Occipital lobe (tissue), 1 donor: ENCODE measurements at regions not wholly inside any gene's neighbourhood (a gene's known extent, or its start where the extent isn't known, plus 50 kb on each side); places are given as distances from the start of the nearest gene placed in this dataset.
"Not testable (repeated sequence)": the region's sequence is repeated elsewhere in the genome, so short reads cannot be mapped to it uniquely, and the experiment has no call there.

Source experiments
- DNase-seq: peaks from one replicate; lab custom pipeline; 2025; lab: John Stamatoyannopoulos, UW

- no peak for DNase-seq
Measured at GRCh38 chr5:136482206-136482605, 116.9 kb upstream of the TRPC7 start.

- DNase-seq = no peak
Measured at GRCh38 chr5:136474466-136474865, 109.1 kb upstream of the TRPC7 start.

- no peak for DNase-seq
Measured at GRCh38 chr5:136467632-136468031, 102.3 kb upstream of the TRPC7 start.

GRCh38 chr5:136466041-136466415, 100.7 kb upstream of the TRPC7 start:
- no peak for DNase-seq

- no peak for DNase-seq
Measured at GRCh38 chr5:136458481-136458880, 93.1 kb upstream of the TRPC7 start.

- peak; percentile 4 for DNase-seq
Measured at GRCh38 chr5:136457390-136458013, 92.2 kb upstream of the TRPC7 start.

GRCh38 chr5:136455409-136455808, 90.1 kb upstream of the TRPC7 start:
- no peak for DNase-seq

GRCh38 chr5:136453986-136454758, 88.8 kb upstream of the TRPC7 start:
- no peak for DNase-seq

- no peak for DNase-seq
Measured at GRCh38 chr5:136453199-136453598, 87.9 kb upstream of the TRPC7 start.

- DNase-seq = not testable (repeated sequence)
Measured at GRCh38 chr5:136447576-136447975, 82.2 kb upstream of the TRPC7 start.

- DNase-seq = no peak
Measured at GRCh38 chr5:136446565-136446964, 81.2 kb upstream of the TRPC7 start.

GRCh38 chr5:136444099-136444498, 78.8 kb upstream of the TRPC7 start:
- not testable (repeated sequence) for DNase-seq

GRCh38 chr5:136439367-136439766, 74.0 kb upstream of the TRPC7 start:
- DNase-seq = no peak

GRCh38 chr5:136435946-136436543, 70.7 kb upstream of the TRPC7 start:
- no peak for DNase-seq

- DNase-seq = no peak
Measured at GRCh38 chr5:136434795-136435194, 69.5 kb upstream of the TRPC7 start.

GRCh38 chr5:136432705-136433104, 67.4 kb upstream of the TRPC7 start:
- no peak for DNase-seq

- no peak for DNase-seq
Measured at GRCh38 chr5:136430081-136430480, 64.7 kb upstream of the TRPC7 start.

GRCh38 chr5:136427426-136427825, 62.1 kb upstream of the TRPC7 start:
- DNase-seq = no peak

- DNase-seq = no peak
Measured at GRCh38 chr5:136425921-136426320, 60.6 kb upstream of the TRPC7 start.

- peak; percentile 9 for DNase-seq
Measured at GRCh38 chr5:136424835-136425584, 59.7 kb upstream of the TRPC7 start.

- DNase-seq = no peak
Measured at GRCh38 chr5:136423944-136424606, 58.7 kb upstream of the TRPC7 start.
